GM18951 (cell line): ENCODE measurements at regions not wholly inside any gene's neighbourhood (a gene's known extent, or its start where the extent isn't known, plus 50 kb on each side); places are given as distances from the start of the nearest gene placed in this dataset.
"Not testable (repeated sequence)": the region's sequence is repeated elsewhere in the genome, so short reads cannot be mapped to it uniquely, and the experiment has no call there.

Experiments used
- POLR2A ChIP-seq: IDR thresholded peaks from 4 replicates; pipeline ENCODE4 v1.6.1; 2011; ENCODE audit warnings: mild to moderate bottlenecking; ENCODE audit not compliant: insufficient read length, insufficient read depth; ENCODE audit errors: extremely low read depth
- in situ Hi-C: fragments of 300-500 bp; cut with MboI; formaldehyde crosslinking; loops from one replicate; pipeline ENCODE4 v1.12.0; 2022; ENCODE audit warnings: low sequenced_read_pairs, mixed read lengths, inconsistent platforms; ENCODE audit not compliant: unreplicated experiment

DNA sequence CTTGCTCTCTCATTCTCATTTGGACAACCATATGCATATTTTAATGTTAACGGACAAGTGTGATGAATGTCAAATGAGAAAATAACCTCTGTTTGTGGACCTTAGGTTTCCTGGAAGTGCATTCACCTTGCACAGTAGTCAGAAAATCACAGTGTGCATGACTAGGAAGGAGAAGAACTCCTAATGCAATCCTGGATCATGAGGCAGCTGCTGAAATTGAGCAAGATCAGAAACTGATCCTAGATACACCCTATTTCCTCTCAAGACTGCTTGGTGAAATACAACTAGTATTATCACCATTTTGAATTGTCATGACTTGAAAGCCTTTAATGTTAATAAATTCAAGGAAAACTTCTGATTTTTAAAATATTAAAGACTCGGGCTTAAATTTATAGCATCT lies 1148.9 kb downstream of the STIM2 start:
- in situ Hi-C loops: no loop called here
- TF ChIP-seq POLR2A: no peak

DNA sequence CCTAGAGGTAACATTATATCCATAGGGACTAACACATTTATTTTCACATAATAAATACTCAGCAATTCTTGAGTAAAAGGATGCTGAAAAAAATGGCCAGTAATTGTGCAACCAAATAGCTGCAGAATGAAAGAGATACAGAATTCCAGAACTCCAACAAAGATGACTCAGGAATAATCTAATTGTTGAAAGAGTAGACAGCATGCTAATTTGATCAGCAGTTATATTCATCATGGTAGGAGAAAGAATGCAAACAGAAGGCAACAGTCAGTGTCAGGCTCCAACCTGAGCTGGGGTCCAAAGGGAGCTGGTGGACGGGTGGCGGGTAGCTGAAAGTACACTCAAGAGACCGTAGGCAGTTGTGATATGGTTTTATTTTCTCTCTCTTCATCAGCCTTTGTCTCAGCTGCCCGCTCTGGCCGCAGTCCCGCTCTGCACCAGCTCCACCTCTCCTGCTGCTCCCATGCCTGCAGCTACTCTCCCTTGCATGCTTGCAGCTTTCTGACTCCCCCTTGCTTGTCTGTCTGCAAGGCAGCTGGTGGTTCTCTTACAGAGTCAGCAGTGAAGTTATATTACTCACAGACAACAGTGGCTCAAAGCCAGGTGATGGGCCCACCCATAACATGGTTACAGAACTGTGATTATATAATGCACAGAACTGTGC lies 1150.1 kb downstream of the STIM2 start:
- TF ChIP-seq POLR2A: no peak

DNA sequence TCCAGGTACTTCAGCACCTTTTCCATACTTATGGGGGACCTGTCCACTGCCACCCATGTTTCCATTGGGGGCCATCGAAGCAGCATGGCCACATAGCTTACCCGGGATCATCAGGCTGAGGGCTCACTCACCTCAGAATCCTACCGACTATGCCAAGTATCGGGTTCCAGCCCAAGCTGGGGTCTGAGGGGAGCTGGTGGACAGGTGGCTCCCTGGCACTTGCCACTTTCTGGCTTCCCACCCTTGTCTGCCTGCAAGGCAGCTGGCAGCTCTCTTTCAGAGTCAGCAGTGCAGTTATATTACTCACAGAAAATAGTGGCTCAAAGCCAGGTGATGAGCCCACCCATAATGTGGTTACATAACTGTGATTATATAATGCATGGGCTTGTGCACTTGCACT lies 1153.8 kb downstream of the STIM2 start:
- in situ Hi-C loops: no loop called here
- no peak for TF ChIP-seq POLR2A

More for the DNA sequence above, 1150.1 kb downstream of the STIM2 start:
- in situ Hi-C loops: no loop called here

DNA sequence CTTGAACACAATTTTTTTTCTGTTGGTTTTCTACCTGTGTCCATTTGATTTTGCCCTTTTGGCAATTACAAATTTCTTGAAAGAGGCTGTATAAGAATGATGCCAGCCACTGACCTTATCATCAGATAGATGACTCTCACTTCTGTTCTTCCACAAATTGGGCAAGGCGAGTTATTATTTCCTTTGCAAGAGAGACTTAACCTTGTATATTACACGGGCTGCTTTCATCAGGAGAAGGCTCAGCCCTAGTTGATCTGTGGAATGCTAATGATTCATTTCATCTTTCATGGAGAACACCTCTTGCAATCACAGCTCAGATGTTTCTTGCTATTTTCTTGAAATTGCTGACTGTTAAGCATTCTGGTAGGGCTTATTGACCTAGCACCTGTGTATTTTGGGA lies 1155.4 kb downstream of the STIM2 start:
- in situ Hi-C loops: no loop called here
- TF ChIP-seq POLR2A: no peak

DNA sequence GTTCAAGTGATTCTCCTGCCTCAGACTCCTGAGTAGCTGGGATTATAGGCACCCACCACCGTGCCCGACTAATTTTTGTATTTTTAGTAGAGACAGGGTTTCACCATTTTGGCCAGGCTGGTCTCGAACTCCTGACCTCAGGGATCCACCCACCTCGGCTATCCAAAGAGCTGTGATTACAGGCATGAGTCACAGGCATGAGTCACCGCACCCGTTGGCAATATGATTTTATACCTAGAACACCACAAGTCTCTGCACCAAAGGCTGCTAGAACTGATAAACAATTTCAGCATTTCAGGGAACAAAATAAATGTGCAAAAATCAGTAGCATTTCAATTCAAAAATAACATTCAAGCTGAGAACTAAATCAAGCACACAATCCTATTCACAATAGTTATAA lies 1177.6 kb downstream of the STIM2 start:
- in situ Hi-C loops: not testable (repeated sequence)

DNA sequence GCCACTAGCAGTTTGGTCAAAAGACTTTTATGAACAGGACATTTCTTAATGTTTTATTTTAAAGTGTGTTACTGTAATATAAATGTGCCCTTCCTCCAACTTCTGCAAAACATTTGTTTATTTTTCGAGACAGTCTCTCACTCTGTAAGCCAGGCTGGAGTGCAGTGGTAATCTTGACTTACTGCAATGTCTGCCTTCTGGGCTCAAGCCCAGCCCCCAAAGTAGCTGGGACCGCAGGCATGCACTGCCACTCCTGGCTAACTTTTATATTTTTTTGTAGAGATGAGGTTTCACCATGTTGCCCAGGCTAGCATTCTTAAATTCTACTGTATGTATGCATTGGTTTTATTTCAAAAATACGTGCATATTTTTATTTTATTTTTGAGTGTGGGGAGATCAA lies 1201.9 kb downstream of the STIM2 start:
- TF ChIP-seq POLR2A: no peak
- in situ Hi-C loops: no loop called here

DNA sequence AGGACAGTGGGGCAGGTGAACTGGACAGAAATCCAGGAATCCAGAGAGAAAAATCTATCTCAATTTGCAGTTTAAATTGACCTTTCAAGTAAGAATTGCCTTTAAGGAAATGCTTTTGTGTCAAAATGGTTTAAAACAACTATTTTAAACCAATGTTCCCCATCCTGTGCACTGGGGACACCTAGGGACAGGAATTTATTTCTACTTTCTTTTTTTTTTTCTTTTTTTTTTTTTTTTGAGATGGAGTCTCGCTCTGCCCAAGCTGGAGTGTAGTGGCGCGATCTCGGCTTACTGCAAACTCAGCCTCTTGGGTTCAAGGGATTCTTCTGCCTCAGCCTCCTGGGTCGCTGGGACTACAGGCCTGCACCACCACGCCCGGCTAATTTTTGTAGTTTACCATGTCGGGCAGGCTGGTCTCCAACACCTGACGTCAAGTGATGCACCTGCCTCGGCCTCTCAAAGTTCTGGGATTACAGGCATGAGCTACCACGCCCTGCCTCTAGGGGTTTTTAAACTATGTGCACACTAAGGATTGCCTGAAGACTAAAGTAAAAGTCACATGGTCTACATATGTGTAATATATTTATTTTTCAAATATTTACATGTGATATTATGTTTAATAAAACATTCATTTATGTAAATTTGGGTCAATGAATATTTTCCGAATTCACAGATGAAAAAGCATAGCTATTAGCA lies 1213.4 kb downstream of the STIM2 start:
- TF ChIP-seq POLR2A: no peak

DNA sequence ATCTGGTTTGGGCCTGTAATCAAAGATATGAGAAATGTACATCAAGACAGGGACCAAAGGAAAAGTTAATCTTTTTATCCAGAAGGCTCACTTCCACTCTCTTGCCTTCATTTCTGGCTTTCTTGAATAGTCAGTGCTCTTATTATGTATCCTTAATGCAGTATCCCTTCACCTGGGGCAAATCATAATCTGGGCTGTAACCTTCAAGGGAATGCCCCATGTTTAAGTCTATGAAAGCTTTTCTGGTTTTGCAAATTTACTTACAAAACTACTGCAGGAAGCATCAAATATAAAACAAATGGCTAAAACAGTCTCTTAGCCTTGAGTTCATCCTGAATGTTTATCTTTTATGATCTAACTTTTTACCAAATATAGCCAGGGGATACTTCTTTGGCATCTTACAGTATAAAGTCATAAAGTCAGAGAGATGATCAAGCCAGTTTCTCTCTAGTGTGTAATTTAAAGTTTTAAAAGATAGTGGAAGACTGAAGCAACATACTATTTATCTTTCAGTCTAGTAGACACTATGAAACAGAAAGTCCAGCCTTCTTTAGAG lies 1214.8 kb downstream of the STIM2 start:
- no peak for TF ChIP-seq POLR2A
- in situ Hi-C loops: no loop called here

More for the DNA sequence above, 1213.4 kb downstream of the STIM2 start:
- in situ Hi-C loops: no loop called here

- in situ Hi-C loops: not testable (repeated sequence)
These were observed 1216.6 kb downstream of the STIM2 start for GRCh38 chr4:28077203-28077602.

GRCh38 chr4:28082686-28083390 lies 1222.2 kb downstream of the STIM2 start:
- no peak for TF ChIP-seq POLR2A
- in situ Hi-C loops: no loop called here

DNA sequence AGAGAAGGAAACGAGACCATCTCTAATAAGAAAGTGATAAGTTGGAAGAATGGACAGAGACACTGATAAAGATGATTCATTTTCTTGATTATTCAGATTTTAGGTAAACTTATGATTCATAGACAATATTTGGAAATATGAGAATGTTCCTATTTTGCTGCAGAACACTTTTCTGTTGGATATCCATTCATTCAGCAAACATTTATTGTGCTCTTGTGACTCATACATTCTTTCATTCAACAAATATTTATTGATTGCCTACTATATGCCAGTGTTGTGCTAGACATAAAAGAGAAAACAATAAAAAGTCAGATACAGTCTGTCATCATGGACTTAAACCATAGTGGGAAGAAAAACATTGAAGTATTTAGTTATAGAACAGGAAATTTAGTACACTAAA lies 1232.0 kb downstream of the STIM2 start:
- in situ Hi-C loops: no loop called here
- TF ChIP-seq POLR2A: no peak

DNA sequence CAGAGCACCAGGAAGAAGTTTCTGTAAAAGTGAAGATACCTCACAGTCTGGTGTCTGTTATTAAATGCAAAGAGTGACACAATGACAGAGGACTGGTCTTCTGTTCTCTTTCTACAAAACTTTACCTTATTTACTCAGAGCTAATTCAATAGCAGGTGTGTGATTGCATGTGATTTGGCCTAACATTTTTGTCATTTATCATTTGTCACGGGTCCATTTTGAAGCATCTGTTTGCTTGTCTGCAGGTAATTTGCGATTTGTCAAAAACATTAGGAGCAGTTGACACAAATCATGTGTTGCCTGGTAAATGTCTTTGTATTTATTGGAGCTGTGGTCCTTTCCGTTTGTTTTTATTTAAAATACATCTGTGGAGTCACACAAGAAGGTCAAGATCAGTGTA lies 1232.4 kb downstream of the STIM2 start:
- no peak for TF ChIP-seq POLR2A
- in situ Hi-C loops: no loop called here

GRCh38 chr4:28101583-28101982 lies 1240.9 kb downstream of the STIM2 start:
- in situ Hi-C loops: no loop called here
- no peak for TF ChIP-seq POLR2A

DNA sequence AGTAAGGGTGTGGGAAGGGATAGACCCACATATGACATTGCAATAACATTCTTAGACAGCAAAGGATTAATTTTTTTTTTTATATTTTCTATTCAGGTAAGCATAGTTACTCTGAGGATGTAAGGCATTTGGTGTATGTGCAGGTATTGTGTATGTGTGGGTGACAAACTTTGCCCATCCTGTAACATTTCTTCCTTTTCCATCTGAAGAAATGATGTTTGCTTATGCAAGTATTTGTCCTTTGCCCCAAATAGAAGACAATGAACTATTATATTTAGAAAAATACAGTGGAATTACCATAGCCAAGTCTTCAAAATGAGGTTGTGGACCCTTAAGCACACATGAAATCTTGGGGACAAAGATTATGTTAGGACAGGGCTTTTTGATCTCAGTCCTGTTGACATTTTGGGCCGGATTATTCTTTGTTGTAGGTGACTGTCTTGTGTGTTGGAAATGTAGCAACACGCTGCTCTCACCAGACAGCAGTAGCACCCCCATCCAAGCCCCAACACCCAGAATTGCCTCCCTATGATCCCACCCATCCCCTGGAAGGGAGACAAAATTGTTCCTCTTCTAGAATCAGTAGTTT lies 1244.7 kb downstream of the STIM2 start:
- in situ Hi-C loops: no loop called here

GRCh38 chr4:28106155-28106554 lies 1245.5 kb downstream of the STIM2 start:
- TF ChIP-seq POLR2A: no peak
- in situ Hi-C loops: no loop called here

More for the DNA sequence above, 1244.7 kb downstream of the STIM2 start:
- TF ChIP-seq POLR2A: no peak
